ENCODE measurements at regions not wholly inside any gene's neighbourhood (a gene's known extent, or its start where the extent isn't known, plus 50 kb on each side); places are given as distances from the start of the nearest gene placed in this dataset.

- TF ChIP-seq BHLHE40 (IDR thresholded peaks at IDR 0.05; ENCODE audit: borderline replicate concordance in 1 of 2, low read depth in 2 of 2, low read length in 1 of 2): no peak
- no peak for TF ChIP-seq CTCF (IDR thresholded peaks at IDR 0.05 in 2 of 3, conservative IDR thresholded peaks at IDR 0.05 in 1 of 3; ENCODE audit: control insufficient read depth in 2 of 3, extremely low read depth in 1 of 3, insufficient read depth in 1 of 3, low read depth in 3 of 3, low read length in 3 of 3)
- no peak for TF ChIP-seq POLR2A (IDR thresholded peaks at IDR 0.05; ENCODE audit: low read depth, low read length)
- no peak for TF ChIP-seq STAT1 (conservative IDR thresholded peaks at IDR 0.05)
- no peak for TF ChIP-seq ATF2 (IDR thresholded peaks at IDR 0.05; ENCODE audit: low read length)
- TF ChIP-seq YY1 (IDR thresholded peaks at IDR 0.05; ENCODE audit: low read depth, low read length): no peak
- TF ChIP-seq CHD2 (IDR thresholded peaks at IDR 0.05; ENCODE audit: borderline replicate concordance, low read depth, low read length): no peak
Measured at GRCh38 chr1:219701476-219701875, 88.6 kb upstream of the ZC3H11B start.

Data from GM12878 (cell line).